DLD1 (cell line): ENCODE measurements at regions not wholly inside any gene's neighbourhood (a gene's known extent, or its start where the extent isn't known, plus 50 kb on each side); places are given as distances from the start of the nearest gene placed in this dataset.
"Not testable (repeated sequence)": the region's sequence is repeated elsewhere in the genome, so short reads cannot be mapped to it uniquely, and the experiment has no call there.

ENCODE experiments used
- in situ Hi-C: cut with HindIII; loops from 2 replicates; pipeline ENCODE4 v1.10.0; 2017; ENCODE audit warnings: low sequenced_read_pairs

DNA sequence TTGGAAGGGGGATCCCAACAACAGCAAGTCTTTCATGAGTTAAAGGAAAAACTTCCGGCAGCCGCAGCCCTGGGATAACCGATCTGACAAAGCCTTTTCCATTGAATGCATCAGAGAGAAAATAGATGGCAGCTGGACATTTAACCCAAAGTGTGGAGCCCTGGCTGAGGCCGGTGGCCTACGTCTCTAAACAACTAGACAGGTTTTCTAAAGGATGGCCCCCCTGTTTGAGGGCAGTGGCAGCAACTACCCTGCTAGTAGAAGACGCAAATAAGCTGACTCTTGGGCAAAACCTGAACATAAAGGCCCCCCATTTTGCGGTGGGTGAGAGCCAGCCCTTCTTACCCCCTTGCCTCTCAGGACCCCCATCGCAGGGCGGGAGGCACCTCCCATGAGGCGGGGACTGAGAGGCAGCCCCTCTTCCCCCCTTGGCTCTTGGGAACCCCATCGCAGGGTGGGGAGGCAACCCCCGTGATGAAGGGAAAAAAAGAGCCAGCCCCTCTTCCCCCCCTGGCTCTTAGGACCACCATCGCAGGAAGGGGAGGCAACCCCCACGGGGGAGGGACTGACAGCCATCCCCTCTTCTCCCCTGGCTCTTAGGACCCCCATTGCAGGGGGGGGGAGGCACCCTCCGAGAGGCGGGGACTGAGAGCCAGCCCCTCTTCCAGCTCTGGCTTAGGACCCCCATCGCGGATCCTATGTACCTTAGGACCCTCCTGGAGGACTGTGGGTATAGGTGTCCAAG is 2422.9 kb upstream of the PCDH20 start:
- in situ Hi-C loops: no loop called here

DNA sequence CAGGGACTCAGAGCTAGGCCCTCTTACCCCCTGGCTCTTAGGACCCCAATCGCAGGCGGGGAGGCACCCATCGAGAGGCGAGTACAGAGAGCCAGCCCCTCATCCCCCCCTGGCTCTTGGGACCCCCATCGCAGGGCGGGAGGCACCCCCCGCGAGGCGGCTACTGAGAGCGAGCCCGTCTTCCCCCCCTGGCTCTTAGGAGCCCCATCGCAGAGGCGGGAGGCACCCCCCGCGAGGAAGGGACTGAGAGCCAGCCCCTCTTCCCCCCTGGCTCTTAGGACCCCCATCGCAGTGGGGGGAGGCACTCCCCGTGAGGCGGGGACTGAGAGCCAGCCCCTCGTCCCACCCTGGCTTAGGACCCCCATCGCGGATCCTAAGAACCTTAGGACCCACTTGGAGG is 2422.1 kb upstream of the PCDH20 start:
- in situ Hi-C loops: not testable (repeated sequence)

DNA sequence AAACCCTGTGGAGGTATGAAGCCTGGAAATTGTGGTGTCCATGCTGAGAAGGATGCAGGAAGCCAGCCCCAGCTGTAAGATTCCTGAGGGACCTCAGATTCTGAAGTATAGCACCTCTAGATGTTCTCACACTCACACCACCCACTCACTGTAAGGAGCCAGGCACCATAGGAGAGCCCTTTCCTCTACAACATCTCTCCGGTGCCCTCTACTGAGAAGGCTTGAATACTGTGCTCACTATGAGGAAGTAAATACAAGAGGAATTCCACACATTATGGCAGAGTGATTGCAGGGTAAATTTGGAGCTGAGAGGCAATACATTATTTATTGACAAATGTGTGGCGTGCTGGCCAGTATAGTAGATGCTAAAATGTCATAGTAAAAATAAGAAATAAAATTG is 2414.0 kb upstream of the PCDH20 start:
- in situ Hi-C loops: not testable (repeated sequence)

DNA sequence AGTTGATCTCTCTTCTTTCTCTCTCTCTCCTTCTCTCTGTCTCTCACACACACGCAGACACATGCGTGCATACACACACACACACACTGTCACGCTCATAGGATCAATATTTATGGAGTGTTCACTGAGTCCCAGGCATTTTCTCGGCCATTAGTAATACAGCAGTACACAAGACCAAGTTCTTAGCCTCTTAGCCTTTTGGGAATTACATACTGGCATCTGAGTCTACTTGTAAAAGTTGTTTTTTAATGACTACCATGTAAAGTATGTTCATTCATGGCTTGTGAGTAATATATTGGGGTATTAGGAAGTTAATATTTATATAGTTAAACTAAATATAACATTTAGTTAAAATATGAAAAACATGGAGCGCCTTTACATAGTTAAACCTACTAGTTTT is 2406.1 kb upstream of the PCDH20 start:
- in situ Hi-C loops: not testable (repeated sequence)

DNA sequence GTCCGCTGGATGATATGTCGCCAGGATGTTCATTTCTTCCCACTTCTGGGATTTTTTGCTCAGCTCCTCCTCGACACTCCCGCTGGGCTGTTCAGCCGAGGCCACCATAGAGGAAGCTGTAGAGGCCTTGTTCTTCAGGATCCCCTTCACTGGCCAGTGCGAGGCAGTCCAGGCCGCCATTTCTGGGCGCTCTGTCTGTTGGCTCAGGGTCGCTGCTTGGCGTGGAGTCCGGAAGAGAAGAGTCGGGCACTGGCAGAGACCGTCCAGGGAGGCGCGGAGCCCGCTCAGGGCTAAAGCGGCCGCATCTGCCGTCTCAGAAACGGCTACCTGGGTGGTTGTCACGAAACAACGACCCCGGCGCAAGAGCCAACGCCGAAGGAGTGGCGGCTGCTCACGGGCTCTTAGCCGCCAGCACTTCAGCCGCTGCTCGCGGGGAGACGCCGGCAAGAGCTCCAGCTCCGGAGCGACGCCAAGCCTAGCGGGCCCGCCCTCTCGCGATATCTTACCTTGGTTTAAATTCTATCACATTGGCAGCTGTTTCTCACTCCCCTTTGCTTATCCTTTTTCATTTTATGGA is 2395.9 kb upstream of the PCDH20 start:
- in situ Hi-C loops: not testable (repeated sequence)

DNA sequence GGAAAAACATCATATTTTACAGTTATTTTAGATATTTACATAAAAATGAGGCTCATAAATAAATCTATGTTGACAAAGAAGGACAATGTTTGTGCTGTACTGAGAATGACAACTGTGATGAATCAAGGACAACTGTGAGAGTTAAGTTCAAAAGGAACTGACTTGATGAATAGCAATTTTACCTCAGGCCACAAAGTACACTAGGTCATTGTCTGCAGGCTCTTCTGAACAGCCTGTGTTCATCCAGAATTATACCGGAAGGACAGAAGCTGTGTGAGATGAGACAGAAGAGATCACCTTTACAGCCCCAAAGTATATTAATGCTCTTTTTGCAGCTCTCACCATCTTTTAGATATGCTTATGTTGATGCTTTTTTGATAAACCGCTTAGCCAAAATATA is 2375.5 kb upstream of the PCDH20 start:
- in situ Hi-C loops: not testable (repeated sequence)

DNA sequence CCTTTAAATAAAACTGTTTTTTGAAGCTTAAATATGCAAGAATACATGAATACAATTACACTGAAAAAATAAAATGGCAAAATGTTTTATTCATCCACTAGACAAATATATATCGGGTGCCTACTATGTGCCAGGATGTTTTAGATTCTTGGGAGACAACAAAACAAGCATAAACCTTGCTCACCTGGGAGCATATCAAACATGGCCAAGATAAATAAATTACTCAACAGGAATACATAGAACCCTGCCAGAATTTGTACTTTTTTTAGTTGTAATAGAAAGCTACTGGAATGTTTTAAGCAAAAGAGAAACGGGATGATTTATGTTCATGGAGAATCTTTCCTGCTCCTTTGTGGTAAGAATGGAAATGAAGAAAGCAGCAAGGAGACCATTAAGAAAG is 2358.5 kb upstream of the PCDH20 start:
- in situ Hi-C loops: no loop called here

DNA sequence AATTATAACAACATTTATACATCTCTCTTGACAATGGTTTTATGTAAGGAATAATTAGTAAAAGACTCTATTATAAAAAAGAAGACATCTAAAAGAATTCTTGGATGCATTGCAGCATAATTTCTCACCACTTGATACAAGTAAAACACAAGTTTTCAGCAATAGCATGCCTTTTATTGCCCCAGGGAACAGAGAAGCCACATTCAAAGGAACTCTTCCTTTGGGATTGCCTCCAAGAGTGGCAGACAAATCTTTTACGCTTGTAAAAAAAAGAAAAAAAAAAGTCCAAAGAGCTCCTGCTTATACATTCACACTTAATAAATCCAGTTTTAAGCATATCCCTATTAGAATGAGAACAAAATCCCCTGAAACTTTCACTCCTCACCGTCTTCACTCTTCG is 2357.8 kb upstream of the PCDH20 start:
- in situ Hi-C loops: no loop called here

DNA sequence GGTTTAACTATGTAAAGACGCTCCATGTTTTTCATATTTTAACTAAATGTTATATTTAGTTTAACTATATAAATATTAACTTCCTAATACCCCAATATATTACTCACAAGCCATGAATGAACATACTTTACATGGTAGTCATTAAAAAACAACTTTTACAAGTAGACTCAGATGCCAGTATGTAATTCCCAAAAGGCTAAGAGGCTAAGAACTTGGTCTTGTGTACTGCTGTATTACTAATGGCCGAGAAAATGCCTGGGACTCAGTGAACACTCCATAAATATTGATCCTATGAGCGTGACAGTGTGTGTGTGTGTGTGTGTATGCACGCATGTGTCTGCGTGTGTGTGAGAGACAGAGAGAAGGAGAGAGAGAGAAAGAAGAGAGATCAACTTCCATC is 2342.0 kb upstream of the PCDH20 start:
- in situ Hi-C loops: not testable (repeated sequence)

DNA sequence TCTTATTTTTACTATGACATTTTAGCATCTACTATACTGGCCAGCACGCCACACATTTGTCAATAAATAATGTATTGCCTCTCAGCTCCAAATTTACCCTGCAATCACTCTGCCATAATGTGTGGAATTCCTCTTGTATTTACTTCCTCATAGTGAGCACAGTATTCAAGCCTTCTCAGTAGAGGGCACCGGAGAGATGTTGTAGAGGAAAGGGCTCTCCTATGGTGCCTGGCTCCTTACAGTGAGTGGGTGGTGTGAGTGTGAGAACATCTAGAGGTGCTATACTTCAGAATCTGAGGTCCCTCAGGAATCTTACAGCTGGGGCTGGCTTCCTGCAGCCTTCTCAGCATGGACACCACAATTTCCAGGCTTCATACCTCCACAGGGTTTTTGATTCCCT is 2334.2 kb upstream of the PCDH20 start:
- in situ Hi-C loops: not testable (repeated sequence)

DNA sequence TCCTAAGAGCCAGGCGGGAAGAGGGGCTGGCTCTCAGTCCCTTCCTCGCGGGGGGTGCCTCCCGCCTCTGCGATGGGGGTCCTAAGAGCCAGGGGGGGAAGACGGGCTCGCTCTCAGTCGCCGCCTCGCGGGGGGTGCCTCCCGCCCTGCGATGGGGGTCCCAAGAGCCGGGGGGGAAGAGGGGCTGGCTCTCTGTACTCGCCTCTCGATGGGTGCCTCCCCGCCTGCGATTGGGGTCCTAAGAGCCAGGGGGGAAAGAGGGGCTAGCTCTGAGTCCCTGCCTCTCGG is 2326.1 kb upstream of the PCDH20 start:
- in situ Hi-C loops: not testable (repeated sequence)

DNA sequence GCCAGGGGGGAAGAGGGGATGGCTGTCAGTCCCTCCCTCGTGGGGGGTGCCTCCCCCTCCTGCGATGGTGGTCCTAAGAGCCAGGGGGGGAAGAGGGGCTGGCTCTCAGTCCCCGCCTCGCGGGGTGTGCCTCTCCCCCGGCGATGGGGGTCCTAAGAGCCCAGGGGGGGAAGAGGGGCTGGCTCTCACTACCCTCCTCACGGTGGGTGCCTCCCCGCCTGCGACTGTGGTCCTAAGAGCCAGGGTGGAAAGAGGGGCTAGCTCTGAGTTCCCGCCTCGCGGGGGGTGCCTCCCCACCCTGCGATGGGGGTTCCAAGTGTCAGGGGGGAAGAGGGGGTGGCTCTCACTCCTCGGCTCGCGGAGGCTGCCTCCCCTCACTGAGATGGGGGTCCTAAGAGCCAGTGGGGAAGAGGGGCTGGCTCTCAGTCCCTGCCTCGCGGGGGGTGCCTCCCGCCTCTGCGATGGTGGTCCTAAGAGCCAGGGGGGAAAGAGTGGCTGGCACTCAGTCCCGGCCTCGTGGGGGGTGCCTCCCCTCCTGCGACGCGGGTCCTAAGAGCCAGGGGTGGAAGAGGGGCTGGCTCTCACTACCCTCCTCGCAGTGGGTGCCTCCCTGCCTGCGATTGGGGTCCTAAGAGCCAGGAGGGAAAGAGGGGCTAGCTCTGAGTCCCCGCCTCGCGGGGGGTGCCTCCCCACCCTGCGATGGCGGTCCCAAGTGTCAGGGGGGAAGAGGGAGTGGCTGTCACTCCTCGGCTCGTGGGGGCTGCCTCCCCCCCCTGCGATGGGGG is 2325.6 kb upstream of the PCDH20 start:
- in situ Hi-C loops: no loop called here

DNA sequence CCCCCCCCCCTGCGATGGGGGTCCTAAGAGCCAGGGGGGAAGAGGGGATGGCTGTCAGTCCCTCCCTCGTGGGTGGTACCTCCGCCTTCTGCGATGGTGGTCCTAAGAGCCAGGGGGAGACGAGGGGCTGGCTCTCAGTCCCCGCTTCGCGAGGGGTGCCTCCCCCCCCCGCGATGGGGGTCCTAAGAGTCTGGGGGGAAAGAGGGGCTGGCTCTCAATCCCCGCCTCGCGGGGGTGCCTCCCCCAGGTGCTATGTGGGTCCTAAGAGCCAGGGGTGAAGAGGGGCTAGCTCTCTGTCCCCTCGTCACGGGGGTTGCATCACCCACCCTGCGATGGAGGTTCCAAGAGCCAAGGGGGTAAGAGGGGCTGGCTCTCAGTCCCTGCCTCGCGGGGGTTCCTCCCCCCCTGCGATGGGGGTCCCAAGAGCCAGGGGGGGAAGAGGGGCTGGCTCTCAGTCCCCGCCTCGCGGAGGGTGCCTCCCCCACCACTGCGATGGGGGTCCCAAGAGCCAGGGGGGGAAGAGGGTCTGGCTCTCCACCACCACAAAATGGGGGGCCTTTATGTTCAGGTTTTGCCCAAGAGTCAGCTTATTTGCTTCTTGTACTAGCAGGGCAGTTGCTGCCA is 2323.6 kb upstream of the PCDH20 start:
- in situ Hi-C loops: not testable (repeated sequence)

DNA sequence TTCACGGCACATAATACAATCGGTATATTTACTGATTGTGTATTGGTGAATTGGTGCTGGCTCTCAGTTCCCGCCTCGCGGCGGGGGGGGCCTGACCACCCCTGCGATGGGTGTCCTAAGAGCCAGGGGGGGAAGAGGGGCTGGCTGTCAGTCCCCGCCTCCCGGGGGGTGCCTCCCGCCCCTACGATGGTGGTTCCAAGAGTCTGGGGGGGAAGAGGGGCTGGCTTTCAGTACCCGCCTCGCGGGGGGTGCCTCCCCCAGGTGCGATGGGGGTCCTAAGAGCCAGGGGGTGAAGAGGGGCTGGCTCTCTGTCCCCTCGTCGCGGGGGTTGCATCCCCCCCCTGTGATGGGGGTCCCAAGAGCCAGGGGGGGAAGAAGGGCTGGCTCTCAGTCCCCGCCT is 2321.8 kb upstream of the PCDH20 start:
- in situ Hi-C loops: no loop called here

DNA sequence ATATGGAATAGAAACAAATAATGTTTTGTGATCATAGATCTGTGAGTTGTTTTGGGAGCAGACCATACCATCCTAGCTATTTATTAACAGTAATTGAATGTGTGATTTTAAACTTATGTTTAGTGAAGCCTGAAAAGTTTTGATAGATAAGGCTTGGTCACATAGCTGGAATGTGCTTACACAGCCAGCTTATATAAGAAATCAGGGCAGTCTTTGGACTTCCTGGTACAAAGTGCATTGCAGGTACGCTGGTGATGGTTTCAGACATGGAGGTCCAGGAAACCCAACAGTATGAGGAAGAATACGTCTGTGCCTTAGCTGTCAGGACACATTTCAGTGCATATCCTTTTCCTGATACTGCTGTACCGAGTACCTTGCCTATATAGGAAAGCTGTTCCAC is 2316.2 kb upstream of the PCDH20 start:
- in situ Hi-C loops: no loop called here

DNA sequence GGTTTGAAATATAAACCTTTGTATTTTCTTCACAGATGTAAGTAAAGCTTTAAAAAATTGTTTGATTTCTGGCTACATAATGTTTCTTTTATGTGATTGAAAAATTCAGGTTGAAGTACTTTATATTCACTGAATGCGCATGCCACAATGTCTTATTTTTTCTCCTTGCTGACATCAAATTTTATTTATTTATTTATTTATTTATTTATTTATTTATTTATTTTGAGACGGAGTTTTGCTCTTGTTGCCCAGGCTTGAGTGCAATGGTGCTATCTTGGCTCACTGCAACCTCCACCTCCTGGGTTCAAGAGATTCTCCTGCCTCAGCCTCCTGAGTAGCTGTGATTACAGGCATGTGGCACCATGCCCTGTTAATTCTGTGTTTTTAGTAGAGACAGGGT is 2296.5 kb upstream of the PCDH20 start:
- in situ Hi-C loops: not testable (repeated sequence)

DNA sequence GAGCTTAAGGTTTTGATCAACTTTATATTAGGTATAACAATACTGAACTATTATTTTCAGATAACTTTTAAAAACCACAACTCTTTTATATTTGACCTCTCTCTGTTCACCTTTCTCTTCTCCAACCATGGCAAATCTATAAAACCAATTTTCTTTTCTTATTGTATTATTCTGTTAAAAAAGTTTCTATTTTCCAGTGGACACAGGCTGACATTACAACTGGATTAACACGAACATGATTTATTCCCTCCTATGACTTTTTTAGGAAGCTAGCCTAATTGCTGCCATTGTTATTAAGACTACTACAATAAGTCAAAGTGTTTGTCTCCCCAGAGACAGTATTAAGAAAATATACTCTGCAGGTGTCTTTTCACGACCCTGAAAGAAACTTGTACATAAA is 2291.1 kb upstream of the PCDH20 start:
- in situ Hi-C loops: no loop called here

DNA sequence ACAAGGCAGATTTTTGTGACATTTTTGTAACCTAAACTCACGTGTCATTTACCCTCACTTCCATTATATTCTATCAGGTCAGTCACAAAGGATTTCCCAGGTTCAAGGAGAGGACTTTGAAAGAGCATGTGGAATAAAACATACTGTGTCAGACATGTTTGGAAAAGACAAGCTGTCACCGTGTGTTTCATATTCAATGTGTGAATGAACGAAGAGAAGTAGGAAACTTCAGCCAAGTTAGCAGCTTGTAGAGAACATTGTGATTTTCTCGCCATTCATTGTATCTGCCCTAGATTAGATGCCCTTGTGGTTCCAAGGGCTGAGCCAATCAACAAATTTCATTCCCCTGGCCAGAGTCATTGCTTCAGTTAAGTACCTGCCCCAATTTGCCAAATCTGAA is 2288.9 kb upstream of the PCDH20 start:
- in situ Hi-C loops: no loop called here

DNA sequence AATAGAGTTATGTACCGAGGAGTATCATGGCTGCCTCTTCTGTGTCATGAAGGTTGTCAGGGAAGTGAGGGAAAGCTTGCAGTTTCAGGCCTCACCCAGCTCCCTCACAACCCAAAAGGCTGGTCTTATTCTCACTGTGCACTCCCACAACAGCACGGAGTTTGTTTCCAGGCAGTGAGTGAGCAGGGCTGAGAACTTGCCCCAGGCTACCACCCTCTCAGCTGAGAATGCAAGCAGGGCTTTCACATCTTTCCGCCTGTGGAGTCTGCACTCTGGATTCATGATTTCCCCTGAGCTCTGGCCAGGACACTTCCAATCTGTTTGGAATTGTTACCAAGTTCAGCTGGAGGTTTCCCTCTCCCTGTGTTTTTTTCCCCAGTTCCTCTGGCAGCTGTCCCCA is 2284.7 kb upstream of the PCDH20 start:
- in situ Hi-C loops: no loop called here

DNA sequence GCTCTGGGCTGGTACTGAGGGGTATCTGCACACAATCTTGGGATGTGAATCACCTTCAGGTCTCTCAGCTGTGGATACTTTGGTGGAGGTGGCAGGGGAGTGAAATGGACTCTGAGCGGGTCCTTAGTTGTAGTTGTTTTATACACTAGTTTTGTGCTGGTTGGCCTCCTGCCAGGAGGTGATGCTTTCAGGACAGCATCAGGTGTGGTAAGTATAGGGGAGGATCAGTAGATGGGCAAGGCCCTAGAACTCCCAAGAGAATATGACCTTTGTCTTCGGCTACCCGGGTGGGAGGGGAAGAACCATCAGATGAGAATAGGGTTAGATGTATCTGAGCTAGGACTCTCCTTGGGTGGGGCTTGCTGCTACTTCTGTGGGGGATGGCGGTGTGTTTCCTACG is 2284.3 kb upstream of the PCDH20 start:
- in situ Hi-C loops: no loop called here

DNA sequence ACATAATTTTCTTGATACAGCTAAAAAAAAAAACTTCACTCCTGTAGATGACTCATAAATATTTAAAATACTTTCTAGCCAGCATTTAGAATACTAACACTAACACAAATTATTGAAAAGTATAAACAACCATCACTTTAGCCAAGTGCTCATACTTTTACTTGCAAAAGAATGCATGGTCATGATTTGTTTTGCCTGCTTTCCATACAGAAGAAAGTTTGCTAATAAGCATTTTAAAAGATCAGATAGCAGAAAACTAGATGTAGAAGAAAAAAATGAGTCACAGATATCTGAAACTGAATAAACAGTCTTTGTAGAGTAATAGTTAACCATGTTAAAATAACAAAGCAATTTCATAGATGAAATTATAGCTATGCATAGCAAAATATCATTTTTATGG is 2280.4 kb upstream of the PCDH20 start:
- in situ Hi-C loops: no loop called here

DNA sequence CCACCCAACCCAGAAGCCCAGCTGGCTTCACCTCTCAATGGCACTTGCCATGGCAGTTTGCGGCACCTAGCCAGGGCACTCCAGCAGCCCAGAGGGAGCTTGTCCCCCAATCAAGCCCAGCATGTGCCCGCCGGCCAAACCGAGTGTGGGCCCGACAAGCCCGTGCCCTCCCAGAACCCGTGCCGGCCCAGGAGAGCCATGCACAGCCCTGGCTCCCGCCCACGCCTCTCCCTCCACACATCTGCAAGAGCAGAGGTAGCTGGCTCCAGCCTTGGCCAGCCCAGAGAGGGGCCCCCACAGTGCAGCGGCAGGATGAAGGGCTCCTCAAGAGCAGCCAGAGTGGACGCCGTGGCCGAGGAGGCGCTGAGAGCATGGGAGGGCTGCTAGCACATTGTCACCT is 2278.0 kb upstream of the PCDH20 start:
- in situ Hi-C loops: no loop called here
